H1 (cell line): ENCODE measurements at regions not wholly inside any gene's neighbourhood (a gene's known extent, or its start where the extent isn't known, plus 50 kb on each side); places are given as distances from the start of the nearest gene placed in this dataset.

Source experiments
- BRCA1 ChIP-seq: IDR thresholded peaks from 2 replicates; pipeline ENCODE4 v1.6.1; 2012; ENCODE audit warnings: low read depth, low read length, improper control_type of control experiment
- HDAC2 ChIP-seq, 2 experiments: fragments of 300-600 bp in 1 of 2; sonication (generic) in 1 of 2; IDR thresholded peaks; 2 replicates each; pipeline ENCODE4 v1.6.1; 2011 to 2012; ENCODE audit warnings: low read depth in 2 of 2, low read length in 2 of 2, mild to moderate bottlenecking in 2 of 2, moderate library complexity in 2 of 2, borderline replicate concordance in 1 of 2, inconsistent platforms in 1 of 2
- POLR2AphosphoS5 ChIP-seq: IDR thresholded peaks from 2 replicates; pipeline ENCODE4 v1.6.1; 2011; ENCODE audit warnings: low read depth, low read length
- SRF ChIP-seq: IDR thresholded peaks from 2 replicates; pipeline ENCODE4 v1.6.1; 2011; ENCODE audit warnings: mild to moderate bottlenecking, low read depth, low read length, moderate library complexity

DNA sequence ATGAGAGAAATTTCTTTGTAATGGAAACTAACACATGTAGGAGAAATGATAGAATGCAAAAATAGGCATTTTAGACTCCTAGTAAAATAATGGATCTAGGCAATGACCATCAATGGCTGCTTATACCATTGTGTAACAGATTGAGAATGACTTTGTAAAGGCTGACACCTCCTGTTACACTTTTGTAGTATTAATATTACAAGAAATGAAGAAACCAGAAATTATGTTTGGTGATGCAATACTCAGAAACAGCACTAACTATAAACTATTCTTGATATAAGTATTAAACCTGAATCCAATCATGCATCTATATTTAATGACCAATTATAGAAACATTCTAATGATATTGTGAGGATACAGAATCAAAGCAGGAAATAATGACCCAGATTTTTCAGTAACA lies 108.5 kb upstream of the CNTN1 start (continued):
- TF ChIP-seq SRF (no peak), HDAC2 (IDR thresholded peaks at IDR 0.05; ENCODE audit: borderline replicate concordance in 1 of 2, low read depth in 2 of 2, low read length in 2 of 2) (no peak), BRCA1 (no peak), POLR2AphosphoS5 (no peak)
